Type B pancreatic cell (in vitro differentiated cells): ENCODE measurements at regions not wholly inside any gene's neighbourhood (a gene's known extent, or its start where the extent isn't known, plus 50 kb on each side); places are given as distances from the start of the nearest gene placed in this dataset.
"Not testable (repeated sequence)": the region's sequence is repeated elsewhere in the genome, so short reads cannot be mapped to it uniquely, and the experiment has no call there.

ENCODE experiments used
- DNase-seq: peaks from one replicate; pipeline ENCODE4 v3.0.0; 2021; ENCODE audit warnings: mixed read lengths; ENCODE audit not compliant: unreplicated experiment; ENCODE audit errors: extremely low spot score
- H3K27ac Mint-ChIP-seq: 2 replicates; pipeline ENCODE4 v1.8.0; 2021; ENCODE audit warnings: mild to moderate bottlenecking, mixed read lengths
- H3K27me3 Mint-ChIP-seq: 2 replicates; pipeline ENCODE4 v1.8.0; 2021; ENCODE audit warnings: mixed read lengths
- H3K36me3 Mint-ChIP-seq: 2 replicates; pipeline ENCODE4 v1.8.0; 2021; ENCODE audit warnings: mixed read lengths
- H3K4me1 Mint-ChIP-seq: one replicate; pipeline ENCODE4 v1.8.0; 2021; ENCODE audit warnings: mixed read lengths; ENCODE audit not compliant: unreplicated experiment
- H3K4me3 Mint-ChIP-seq: 2 replicates; pipeline ENCODE4 v1.8.0; 2021; ENCODE audit warnings: mild to moderate bottlenecking, mixed read lengths
- H3K9me3 Mint-ChIP-seq: 2 replicates; pipeline ENCODE4 v1.8.0; 2021; ENCODE audit warnings: mixed read lengths
- CTCF ChIP-seq: fragments of 200-600 bp; sonication (generic); conservative IDR thresholded peaks from 2 replicates; pipeline ENCODE4 v1.5.0; 2021; ENCODE audit warnings: antibody characterized with exemption, mild to moderate bottlenecking

GRCh38 chr1:224054012-224054411, 59.9 kb upstream of the FBXO28 start:
- Mint-ChIP-seq H3K27me3 (no peaks in the 10 kb centered on the region), H3K4me3 (no peak overlapping the region), H3K27ac (no peak overlapping the region), H3K4me1 (peaks cover 14% of the 10 kb centered on the region), H3K36me3 (no peaks in the 10 kb centered on the region), H3K9me3 (no peaks in the 10 kb centered on the region)
- no peak for DNase-seq
- TF ChIP-seq CTCF, result no peak

DNA sequence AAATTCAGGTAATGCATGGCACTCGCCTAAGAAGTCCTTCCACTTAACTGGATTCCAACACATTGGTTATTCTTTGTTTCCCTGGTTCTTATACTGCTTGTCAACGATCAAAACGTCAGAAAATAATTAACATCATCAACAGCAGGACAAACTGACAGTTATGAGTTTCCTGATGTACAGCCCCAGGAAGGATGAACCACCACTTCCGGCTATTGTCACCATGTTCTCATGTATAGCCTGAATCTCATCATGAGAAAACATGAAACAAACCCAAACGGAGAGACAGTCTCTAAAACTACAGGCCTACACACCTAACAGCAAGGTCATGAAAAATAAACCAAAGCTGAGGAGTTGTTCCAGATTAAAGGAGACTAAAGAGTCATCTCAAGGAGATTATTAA, 60.5 kb upstream of the FBXO28 start:
- Mint-ChIP-seq H3K4me3 (no peak overlapping the region), H3K9me3 (no peaks in the 10 kb centered on the region), H3K4me1 (peaks cover 14% of the 10 kb centered on the region), H3K27me3 (no peaks in the 10 kb centered on the region), H3K36me3 (no peaks in the 10 kb centered on the region), H3K27ac (no peak overlapping the region)
- no peak for DNase-seq
- no peak for TF ChIP-seq CTCF

DNA sequence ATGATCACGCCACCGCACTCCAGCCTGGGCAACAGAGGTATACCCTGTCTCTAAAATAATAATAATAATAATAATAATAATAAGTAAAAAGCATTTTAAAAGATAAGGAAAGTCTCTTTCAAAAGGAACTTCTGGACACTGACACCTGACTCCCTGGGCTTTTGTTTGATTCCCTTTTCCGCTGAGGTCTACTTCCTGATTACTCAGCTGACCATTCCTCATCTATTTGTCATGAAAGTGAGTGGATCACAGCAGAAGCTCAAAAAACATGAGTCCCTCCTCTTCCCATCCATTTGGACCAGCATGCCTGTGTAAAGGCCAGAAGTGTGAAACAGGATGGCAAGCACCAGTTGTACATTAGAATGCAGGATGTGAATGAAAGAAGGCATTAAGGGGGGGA, 61.1 kb upstream of the FBXO28 start:
- Mint-ChIP-seq H3K4me1 (peaks cover 13% of the 10 kb centered on the region), H3K36me3 (no peaks in the 10 kb centered on the region), H3K27ac (no peak overlapping the region), H3K4me3 (no peak overlapping the region), H3K27me3 (no peaks in the 10 kb centered on the region), H3K9me3 (no peaks in the 10 kb centered on the region)
- no peak for TF ChIP-seq CTCF
- no peak for DNase-seq

DNA sequence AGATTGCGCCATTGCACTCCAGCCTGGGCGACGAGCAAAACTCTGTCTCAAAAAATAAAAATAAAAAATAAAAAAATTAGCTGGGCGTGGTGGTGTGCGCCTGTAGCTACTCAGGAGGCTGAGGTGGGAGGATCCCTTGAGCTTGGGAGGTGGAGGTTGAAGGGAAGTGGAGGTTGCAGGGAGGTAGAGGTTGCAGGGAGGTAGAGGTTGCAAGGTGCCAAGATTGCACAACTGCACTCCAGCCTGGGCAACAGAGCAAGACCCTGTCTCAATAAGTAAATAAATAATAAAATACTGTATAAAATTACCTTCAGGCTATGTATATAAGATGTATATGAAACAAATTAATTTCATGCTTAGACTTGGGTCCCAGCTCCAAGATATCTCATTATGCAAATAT, 62.1 kb upstream of the FBXO28 start:
- DNase-seq, H3K4me3 Mint-ChIP-seq, H3K4me1 Mint-ChIP-seq, H3K36me3 Mint-ChIP-seq, H3K9me3 Mint-ChIP-seq, H3K27ac Mint-ChIP-seq, H3K27me3 Mint-ChIP-seq: not testable (repeated sequence)

DNA sequence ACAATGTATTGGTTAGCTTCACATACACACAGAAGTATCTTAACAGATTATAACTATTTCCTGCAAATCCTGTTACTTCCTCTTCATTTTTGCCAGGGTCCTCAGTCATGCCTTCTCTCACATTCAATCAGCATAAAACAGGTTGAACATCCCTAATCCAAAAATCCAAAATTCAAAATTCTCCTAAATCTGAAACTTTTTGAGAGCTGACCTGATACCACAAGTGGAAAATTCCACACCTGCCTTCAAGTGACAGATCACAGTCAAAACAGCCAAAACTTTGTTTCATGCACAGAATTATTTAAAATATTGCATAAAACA, 62.9 kb upstream of the FBXO28 start:
- no peaks in the 10 kb centered on the region for H3K27me3 Mint-ChIP-seq
- no peaks in the 10 kb centered on the region for H3K9me3 Mint-ChIP-seq
- H3K27ac Mint-ChIP-seq, result no peak overlapping the region
- H3K4me1 Mint-ChIP-seq, result peaks cover 3% of the 10 kb centered on the region
- H3K4me3 Mint-ChIP-seq, result no peak overlapping the region
- H3K36me3 Mint-ChIP-seq, result no peaks in the 10 kb centered on the region
- no peak for DNase-seq
- TF ChIP-seq CTCF, result peak; percentile 31

DNA sequence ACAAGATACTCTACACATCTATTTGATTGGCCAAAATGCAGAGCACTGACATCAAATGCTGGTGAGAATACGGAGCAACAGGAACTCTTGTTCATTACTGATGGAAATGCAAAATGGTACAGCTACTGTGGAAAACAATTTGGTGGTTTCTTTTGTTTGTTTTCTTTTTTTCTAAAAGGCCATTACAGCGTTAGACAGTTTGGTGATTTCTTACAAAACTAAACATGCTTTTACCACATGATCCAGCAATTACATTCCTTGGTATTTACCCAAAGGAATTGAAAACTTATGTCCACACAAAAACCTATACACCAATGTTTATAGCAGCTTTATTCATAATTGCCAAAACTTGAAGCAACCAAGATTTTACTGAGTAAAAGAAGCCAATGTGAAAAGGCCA, 66.4 kb upstream of the FBXO28 start:
- peaks cover 6% of the 10 kb centered on the region for H3K27me3 Mint-ChIP-seq

More for the DNA sequence above, 66.4 kb upstream of the FBXO28 start:
- no peak for DNase-seq
- Mint-ChIP-seq H3K36me3 (no peaks in the 10 kb centered on the region), H3K4me3 (no peak overlapping the region), H3K27ac (no peak overlapping the region), H3K4me1 (peaks cover 3% of the 10 kb centered on the region), H3K9me3 (no peaks in the 10 kb centered on the region)
- TF ChIP-seq CTCF, result no peak
